B cell (primary cell): ENCODE measurements at regions not wholly inside any gene's neighbourhood (a gene's known extent, or its start where the extent isn't known, plus 50 kb on each side); places are given as distances from the start of the nearest gene placed in this dataset.

Experiments
- ATAC-seq: fragments of 200-7000 bp; cut with Tn5 transposase; one replicate; pipeline ENCODE4 v1.10.0; 2021; ENCODE audit warnings: low read depth, mild to moderate bottlenecking, moderate number of reproducible peaks, moderate library complexity
- CTCF ChIA-PET: fragments of 350-600 bp; sonication (Branson Sonifier 250); formaldehyde crosslinking; loops from one replicate; lab custom pipeline; 2021; ENCODE audit warnings: antibody characterized with exemption, inconsistent platforms; lab: Charles Lee
- POLR2A ChIA-PET: fragments of 350-600 bp; sonication (Branson Sonifier 250); formaldehyde crosslinking; loops from one replicate; lab custom pipeline; 2021; ENCODE audit warnings: antibody characterized with exemption; lab: Charles Lee
- DNase-seq: peaks from one replicate; pipeline ENCODE4 v3.0.0; 2013
- H2AFZ ChIP-seq: 2 replicates; pipeline ENCODE4 v1.6.1; 2012; ENCODE audit warnings: mild to moderate bottlenecking, low read depth, low read length; ENCODE audit not compliant: insufficient read depth, poor library complexity, severe bottlenecking
- H3K27ac ChIP-seq, 2 donors: 1 replicate in 1 of 2; 2 replicates in 1 of 2; pipeline ENCODE4 v1.5.1; 2012 to 2013; ENCODE audit warnings: low read length in 2 of 2, mild to moderate bottlenecking in 2 of 2, moderate library complexity in 1 of 2
- H3K27me3 ChIP-seq, 4 experiments: fragments of 200-600 bp in 1 of 4; sonication (generic) in 1 of 4; replicated peaks in 1 of 4; 1 replicate in 2 of 4; 2 replicates in 2 of 4; pipeline versions ENCODE4 v1.6.1 to v1.7.0; 2013 to 2016; ENCODE audit warnings: low read length in 3 of 4, mild to moderate bottlenecking in 2 of 4, mixed read lengths in 1 of 4, moderate library complexity in 1 of 4; ENCODE audit not compliant: insufficient read depth in 4 of 4, control insufficient read depth in 3 of 4; ENCODE audit errors: control extremely low read depth in 1 of 4
- H3K36me3 ChIP-seq, 2 experiments: replicated peaks in 1 of 2; 1 replicate in 1 of 2; 2 replicates in 1 of 2; pipeline versions ENCODE4 v1.6.1 to v1.7.1; 2013; ENCODE audit warnings: low read length in 1 of 2; ENCODE audit not compliant: insufficient read depth in 2 of 2, control insufficient read depth in 1 of 2; ENCODE audit errors: control extremely low read depth in 1 of 2, extremely low read depth in 1 of 2
- H3K4me1 ChIP-seq, 2 donors: fragments of 200-600 bp in 1 of 2; sonication (generic) in 1 of 2; 1 replicate in 1 of 2; 2 replicates in 1 of 2; pipeline versions ENCODE4 v1.5.1 to v1.6.1; 2013 to 2017; ENCODE audit warnings: low read length in 2 of 2; ENCODE audit not compliant: control insufficient read depth in 2 of 2, insufficient read depth in 2 of 2
- H3K4me2 ChIP-seq: replicated peaks from 2 replicates; pipeline ENCODE3; 2012; ENCODE audit warnings: mild to moderate bottlenecking, low read depth, low read length; ENCODE audit not compliant: poor library complexity, severe bottlenecking
- H3K4me3 ChIP-seq, 5 experiments: fragments of 200-600 bp in 1 of 5; sonication (generic) in 1 of 5; 1 replicate in 3 of 5; 2 replicates in 2 of 5; pipeline versions ENCODE4 v1.5.1 to v1.7.0; 2011 to 2016; ENCODE audit warnings: low read length in 4 of 5, mild to moderate bottlenecking in 4 of 5, low read depth in 2 of 5, control low read depth in 1 of 5, moderate library complexity in 1 of 5; ENCODE audit not compliant: insufficient read depth in 1 of 5; ENCODE audit errors: control extremely low read depth in 1 of 5, extremely low read depth in 1 of 5
- H3K79me2 ChIP-seq: fragments of 200-600 bp; sonication (generic); one replicate; pipeline ENCODE4 v1.6.0; 2016; ENCODE audit warnings: low read length; ENCODE audit not compliant: control insufficient read depth, insufficient read depth
- H3K9ac ChIP-seq: fragments of 200-600 bp; sonication (generic); 2 replicates; pipeline ENCODE4 v1.6.1; 2017; ENCODE audit warnings: mild to moderate bottlenecking, low read length, moderate library complexity
- H3K9me3 ChIP-seq, 3 donors: one replicate each; pipeline versions ENCODE4 v1.6.1 to v1.7.1; 2013; ENCODE audit warnings: low read length in 2 of 3; ENCODE audit not compliant: control insufficient read depth in 2 of 3, insufficient read depth in 1 of 3; ENCODE audit errors: control extremely low read depth in 1 of 3
- H4K20me1 ChIP-seq: 2 replicates; pipeline ENCODE4 v1.6.0; 2012; ENCODE audit warnings: mild to moderate bottlenecking, low read length; ENCODE audit not compliant: insufficient read depth, control insufficient read depth, poor library complexity, severe bottlenecking
- H3K27ac Mint-ChIP-seq: one replicate; pipeline ENCODE4 v1.8.0; 2021; ENCODE audit warnings: mixed read lengths
- H3K27me3 Mint-ChIP-seq: one replicate; pipeline ENCODE4 v1.8.0; 2021; ENCODE audit warnings: mixed read lengths
- H3K4me1 Mint-ChIP-seq: one replicate; pipeline ENCODE4 v1.8.0; 2021; ENCODE audit warnings: mixed read lengths
- H3K4me3 Mint-ChIP-seq: one replicate; pipeline ENCODE4 v1.8.0; 2021; ENCODE audit warnings: mixed read lengths
- H3K9me3 Mint-ChIP-seq: one replicate; pipeline ENCODE4 v1.8.0; 2022; ENCODE audit warnings: mixed read lengths; ENCODE audit not compliant: insufficient read depth
- CTCF ChIP-seq: fragments of 200-600 bp; IDR thresholded peaks from one replicate; pipeline ENCODE4 v1.8.0; 2022; ENCODE audit warnings: antibody characterized with exemption, mild to moderate bottlenecking
- EZH2 ChIP-seq: IDR thresholded peaks from 2 replicates; pipeline ENCODE4 v1.6.1; 2012; ENCODE audit warnings: borderline replicate concordance, low read depth, mild to moderate bottlenecking, moderate library complexity, low read length; ENCODE audit not compliant: insufficient read depth, poor library complexity, severe bottlenecking
- WGBS: methylation state at CpG from one replicate; pipeline ENCODE4 v1.1.5; 2013; ENCODE audit warnings: missing lambda C conversion rate; ENCODE audit not compliant: insufficient coverage; 5-methylcytosine and 5-hydroxymethylcytosine counted together
- intact Hi-C: fragments of 100-400 bp; cut with micrococcal nuclease; formaldehyde crosslinking; loops from one replicate; pipeline ENCODE4 v1.10.0; 2022

GRCh38 chr18:75123113-75123512, 85.8 kb downstream of the PTGR3 start:
- Histone ChIP-seq H3K9me3 (peaks cover 0 to 2% (median 0%) of the 10 kb centered on the region in 3 donors), H3K9ac (no peak overlapping the region), H3K79me2 (no peaks in the 10 kb centered on the region), H3K4me2 (no peak overlapping the region), H3K4me1 (no peaks in the 10 kb centered on the region), H3K27me3 (no peaks in the 10 kb centered on the region), H3K4me3 (no peak overlapping the region), H2AFZ (no peak overlapping the region), H3K27ac (no peak overlapping the region), H3K36me3 (no peaks in the 10 kb centered on the region), H4K20me1 (no peaks in the 10 kb centered on the region)
- CTCF ChIA-PET = no interaction called here
- intact Hi-C loops = no loop called here
- POLR2A ChIA-PET = no interaction called here
- DNase-seq = no peak
- 81% methylated on average over 12 of the region's 12 CpGs for WGBS
- Mint-ChIP-seq H3K27ac (no peak overlapping the region), H3K27me3 (peaks cover 13% of the 10 kb centered on the region), H3K4me1 (no peaks in the 10 kb centered on the region), H3K4me3 (no peak overlapping the region), H3K9me3 (no peaks in the 10 kb centered on the region)
- TF ChIP-seq EZH2 (no peak), CTCF (no peak)
- ATAC-seq = no peak

DNA sequence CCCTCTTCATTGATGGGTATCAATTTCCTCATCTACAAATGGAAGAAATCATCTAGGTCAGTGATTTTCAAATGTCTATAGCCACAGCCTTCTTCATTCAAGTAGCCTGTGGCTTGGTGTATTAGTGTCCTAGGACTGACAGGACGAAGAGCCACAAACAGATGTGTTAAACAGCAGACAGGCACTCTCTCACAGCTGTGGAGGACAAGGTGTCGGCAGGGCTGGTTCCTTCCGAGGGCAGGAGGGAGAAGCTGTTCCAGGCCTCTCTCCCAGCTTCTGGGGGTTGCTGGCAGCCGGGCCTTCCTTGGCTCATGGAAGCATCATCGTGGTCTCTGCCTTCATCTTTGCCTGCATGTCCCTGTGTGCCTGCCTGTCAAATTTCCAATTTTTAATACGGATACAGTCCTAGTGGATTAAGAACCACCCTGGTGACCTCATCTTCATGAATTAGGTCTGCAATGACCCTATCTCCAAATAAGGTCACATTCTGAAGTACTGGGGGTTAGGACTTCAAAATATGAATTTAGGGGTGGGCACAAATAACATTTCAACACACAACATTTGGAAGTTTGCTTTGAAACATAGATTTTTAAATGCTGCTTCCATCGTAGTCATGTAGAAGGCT, 86.5 kb downstream of the PTGR3 start:
- Mint-ChIP-seq H3K27me3 (peaks cover 13% of the 10 kb centered on the region), H3K9me3 (no peaks in the 10 kb centered on the region), H3K4me3 (no peak overlapping the region), H3K4me1 (no peaks in the 10 kb centered on the region), H3K27ac (no peak overlapping the region)
- intact Hi-C loops = no loop called here
- Histone ChIP-seq H3K9me3 (peaks cover 0 to 2% (median 0%) of the 10 kb centered on the region in 3 donors), H4K20me1 (no peaks in the 10 kb centered on the region), H3K4me3 (no peak overlapping the region), H3K79me2 (no peaks in the 10 kb centered on the region), H3K4me2 (no peak overlapping the region), H2AFZ (no peak overlapping the region), H3K27ac (no peak overlapping the region), H3K4me1 (no peaks in the 10 kb centered on the region), H3K36me3 (no peaks in the 10 kb centered on the region), H3K27me3 (no peaks in the 10 kb centered on the region), H3K9ac (no peak overlapping the region)
- 88% methylated on average over 6 of the region's 7 CpGs for WGBS
- no peak for TF ChIP-seq CTCF
- TF ChIP-seq EZH2 = no peak
- ChIA-PET CTCF (no interaction called here), POLR2A (interaction anchor here (0.6 kb wide), 1 partner anchor 119 kb away, joined by 4 read pairs; no protein-coding TSS in a partner anchor)
- ATAC-seq (no peak), DNase-seq (no peak)
